HCT116 (cell line): ENCODE measurements at regions not wholly inside any gene's neighbourhood (a gene's known extent, or its start where the extent isn't known, plus 50 kb on each side); places are given as distances from the start of the nearest gene placed in this dataset.

ENCODE experiments used
- ATAC-seq: fragments of 200-7000 bp; cut with Tn5 transposase; 2 replicates; pipeline ENCODE4 v1.9.1; 2020; ENCODE audit warnings: mild to moderate bottlenecking, moderate library complexity
- BruUV-seq: library from RNA; stranded (reverse); fragments of 400-500 nt; replicated peaks from 2 replicates; lab custom pipeline; 2021; lab: Mats Ljungman, UMichigan
- CTCF ChIA-PET: fragments of 300-600 bp; sonication (Branson Sonifier 250); formaldehyde crosslinking; loops from one replicate; lab custom pipeline; 2021; ENCODE audit warnings: antibody characterized with exemption; lab: Charles Lee
- POLR2A ChIA-PET: fragments of 300-600, 350-600 bp; sonication (Branson Sonifier 250); formaldehyde crosslinking; loops from one replicate; lab custom pipeline; 2021; ENCODE audit warnings: antibody characterized with exemption; lab: Charles Lee
- RAD21 ChIA-PET, 2 experiments: fragments of 300-600 bp; sonication (Branson Sonifier 250); formaldehyde crosslinking; loops; one replicate each; lab custom pipeline; 2023; ENCODE audit warnings: low total read pairs in 2 of 2; ENCODE audit not compliant: uncharacterized antibody in 2 of 2, unreplicated experiment in 2 of 2, low non-redundant PET in 1 of 2; lab: Charles Lee
- DNase-seq: peaks from one replicate; pipeline ENCODE4 v3.0.0-alpha.2; 2010; ENCODE audit warnings: low read depth, low spot score
- H2AFZ ChIP-seq: fragments of 200-600 bp; shearing (Covaris generic), sonication (generic); 2 replicates; pipeline ENCODE4 v1.6.1; 2017; ENCODE audit warnings: low read depth, mixed run types, mixed read lengths, antibody characterized with exemption, low read length; ENCODE audit not compliant: poor library complexity, severe bottlenecking
- H3K27ac ChIP-seq: 2 replicates; pipeline ENCODE4 v1.5.1; 2012; ENCODE audit warnings: low read depth, low read length
- H3K27me3 ChIP-seq: fragments of 200-600 bp; sonication (generic); 2 replicates; pipeline ENCODE4 v1.6.1; 2016; ENCODE audit warnings: mixed run types, low read length, mixed read lengths; ENCODE audit not compliant: insufficient read depth
- H3K36me3 ChIP-seq, 2 experiments: fragments of 200-500 bp in 1 of 2; fragments of 200-600 bp in 1 of 2; sonication (Bioruptor generic) in 1 of 2; sonication (generic) in 1 of 2; 2 replicates each; pipeline versions ENCODE4 v1.5.1 to v1.6.1; 2014 to 2016; ENCODE audit warnings: low read length in 2 of 2, inconsistent platforms in 1 of 2, mixed read lengths in 1 of 2, mixed run types in 1 of 2; ENCODE audit not compliant: insufficient read depth in 2 of 2, control insufficient read depth in 1 of 2
- H3K4me1 ChIP-seq, 2 experiments: fragments of 200-600 bp in 1 of 2; sonication (generic) in 1 of 2; 2 replicates each; pipeline versions ENCODE4 v1.5.1 to v1.6.1; 2012 to 2017; ENCODE audit warnings: low read length in 2 of 2, inconsistent platforms in 1 of 2, mild to moderate bottlenecking in 1 of 2, mixed read lengths in 1 of 2, mixed run types in 1 of 2, moderate library complexity in 1 of 2; ENCODE audit not compliant: insufficient read depth in 2 of 2, control insufficient read depth in 1 of 2
- H3K4me2 ChIP-seq: fragments of 200-600 bp; sonication (generic); 2 replicates; pipeline ENCODE4 v1.6.1; 2017; ENCODE audit warnings: mixed run types, low read length, mixed read lengths
- H3K4me3 ChIP-seq, 2 experiments: fragments of 200-600 bp in 1 of 2; sonication (generic) in 1 of 2; replicated peaks in 1 of 2; 2 replicates each; pipeline ENCODE4 v1.5.1; 2011 to 2016; ENCODE audit warnings: low read length in 2 of 2, control low read depth in 1 of 2, low read depth in 1 of 2, mild to moderate bottlenecking in 1 of 2, mixed read lengths in 1 of 2, mixed run types in 1 of 2
- H3K79me2 ChIP-seq: fragments of 200-600 bp; sonication (generic); 2 replicates; pipeline ENCODE4 v1.6.1; 2017; ENCODE audit warnings: mild to moderate bottlenecking, mixed run types, low read length, moderate library complexity, mixed read lengths; ENCODE audit not compliant: insufficient read depth
- H3K9ac ChIP-seq: fragments of 200-600 bp; sonication (generic); 2 replicates; pipeline ENCODE4 v1.6.1; 2016; ENCODE audit warnings: low read length, mixed read lengths
- H3K9me2 ChIP-seq: fragments of 200-600 bp; sonication (generic), shearing (Covaris generic); 2 replicates; pipeline ENCODE4 v1.6.1; 2017; ENCODE audit warnings: mixed run types, mild to moderate bottlenecking, moderate library complexity; ENCODE audit not compliant: insufficient read depth
- H3K9me3 ChIP-seq, 2 experiments: fragments of 200-500 bp in 1 of 2; fragments of 200-600 bp in 1 of 2; sonication (Bioruptor generic) in 1 of 2; sonication (generic) in 1 of 2; 2 replicates each; pipeline ENCODE4 v1.6.1; 2014 to 2017; ENCODE audit warnings: low read length in 2 of 2, mixed read lengths in 2 of 2, inconsistent platforms in 1 of 2, low read depth in 1 of 2, mild to moderate bottlenecking in 1 of 2, mixed run types in 1 of 2, moderate library complexity in 1 of 2; ENCODE audit not compliant: control insufficient read depth in 1 of 2, insufficient read depth in 1 of 2
- H4K20me1 ChIP-seq: fragments of 200-600 bp; sonication (generic), shearing (Covaris generic); 2 replicates; pipeline ENCODE4 v1.6.1; 2017; ENCODE audit warnings: mixed run types, mild to moderate bottlenecking, moderate library complexity; ENCODE audit not compliant: insufficient read depth
- EGR1 ChIP-seq: IDR thresholded peaks from 2 replicates; pipeline ENCODE4 v1.6.1; 2012; ENCODE audit warnings: low read depth
- ELF1 ChIP-seq: IDR thresholded peaks from 2 replicates; pipeline ENCODE4 v1.6.1; 2012; ENCODE audit warnings: low read depth, borderline replicate concordance
- FOSL1 ChIP-seq: IDR thresholded peaks from 2 replicates; pipeline ENCODE4 v1.6.1; 2012; ENCODE audit warnings: low read depth
- POLR2A ChIP-seq: IDR thresholded peaks from 2 replicates; pipeline ENCODE4 v1.7.0; 2011; ENCODE audit warnings: borderline replicate concordance; ENCODE audit not compliant: insufficient read depth, insufficient read length; ENCODE audit errors: extremely low read depth
- RAD21 ChIP-seq: IDR thresholded peaks from 2 replicates; pipeline ENCODE4 v1.6.1; 2012; ENCODE audit warnings: low read depth, mild to moderate bottlenecking
- REST ChIP-seq: IDR thresholded peaks from 2 replicates; pipeline ENCODE4 v1.6.1; 2012; ENCODE audit warnings: low read depth
- SIN3A ChIP-seq: IDR thresholded peaks from 2 replicates; pipeline ENCODE4 v1.6.1; 2012; ENCODE audit warnings: low read depth
- SP1 ChIP-seq: IDR thresholded peaks from 2 replicates; pipeline ENCODE4 v1.6.1; 2012; ENCODE audit warnings: low read depth
- YY1 ChIP-seq: IDR thresholded peaks from 2 replicates; pipeline ENCODE4 v1.6.1; 2011; ENCODE audit warnings: low read length, low read depth, moderate library complexity, mild to moderate bottlenecking; ENCODE audit not compliant: insufficient replicate concordance; ENCODE audit errors: extremely low read depth
- ZNF274 ChIP-seq: fragments of 200-500 bp; sonication (Bioruptor generic); IDR thresholded peaks from 2 replicates; pipeline ENCODE4 v1.6.1; 2014; ENCODE audit warnings: mild to moderate bottlenecking, low read depth, low read length, inconsistent platforms
- intact Hi-C: fragments of 100-400 bp; cut with micrococcal nuclease; formaldehyde crosslinking; loops from 2 replicates; pipeline ENCODE4 v1.10.0; 2022
- TF ChIP-seq, protein P1 (sequence below): IDR thresholded peaks from 2 replicates; pipeline ENCODE4 v1.6.1; 2011; ENCODE audit warnings: mild to moderate bottlenecking, low read length, moderate library complexity; ENCODE audit not compliant: insufficient replicate concordance; ENCODE audit errors: extremely low read depth
- TF ChIP-seq, protein P2 (sequence below): IDR thresholded peaks from 2 replicates; pipeline ENCODE4 v1.6.1; 2012

- Histone ChIP-seq H3K9ac (no peak overlapping the region), H3K9me2 (no peaks in the 10 kb centered on the region; the same call in 1 of the 2 replicates), H3K4me1 (no peaks in the 10 kb centered on the region), H4K20me1 (no peaks in the 10 kb centered on the region), H3K9me3 (no peaks in the 10 kb centered on the region), H3K79me2 (no peaks in the 10 kb centered on the region), H3K4me3 (no peak overlapping the region), H3K27ac (no peak overlapping the region), H2AFZ (no peak overlapping the region), H3K36me3 (no peaks in the 10 kb centered on the region)
- CTCF ChIA-PET = no interaction called here
- BruUV-seq = no TSS peak
- no peak for ATAC-seq
- POLR2A ChIA-PET = no interaction called here
- no peak for DNase-seq
- RAD21 ChIA-PET = no interaction called here
- no peak for TF ChIP-seq RAD21
- TF ChIP-seq POLR2A = no peak
- no peak for TF ChIP-seq SP1
- no peak for TF ChIP-seq EGR1
- no peak for TF ChIP-seq REST
- no peak for TF ChIP-seq FOSL1
- no peak for TF ChIP-seq ZNF274
- TF ChIP-seq, all 23 proteins: peak for 0
- intact Hi-C loops = no loop called here
- Histone ChIP-seq H3K4me2 (no peak overlapping the region), H3K27me3 (no peaks in the 10 kb centered on the region)
These were observed 359.4 kb upstream of the DCN start for GRCh38 chr12:91542067-91542466.

DNA sequence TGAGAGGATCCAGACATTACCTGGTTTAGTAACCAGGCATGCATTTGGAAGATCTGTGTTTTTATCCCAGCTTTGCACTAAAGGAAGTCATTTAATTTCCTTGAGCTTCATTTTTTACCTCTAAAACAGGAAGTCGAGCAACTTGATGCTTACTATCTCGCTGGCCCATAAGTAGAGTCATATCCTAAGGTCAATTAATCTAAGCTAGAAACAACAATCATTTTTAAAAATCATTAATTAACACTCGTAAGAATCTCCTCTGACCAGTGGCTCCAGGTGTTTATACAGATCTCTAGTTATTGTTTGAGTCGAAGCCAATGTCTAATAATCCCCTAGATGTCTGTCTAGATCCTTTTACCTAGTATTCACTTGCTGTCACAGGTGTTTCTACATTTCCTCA lies 355.8 kb upstream of the DCN start:
- Histone ChIP-seq H3K4me2 (no peak overlapping the region), H2AFZ (no peak overlapping the region), H3K27me3 (no peaks in the 10 kb centered on the region), H3K4me1 (no peaks in the 10 kb centered on the region), H4K20me1 (no peaks in the 10 kb centered on the region), H3K9me2 (no peaks in the 10 kb centered on the region; the same call in 1 of the 2 replicates), H3K27ac (no peak overlapping the region), H3K9me3 (no peaks in the 10 kb centered on the region), H3K79me2 (no peaks in the 10 kb centered on the region), H3K36me3 (no peaks in the 10 kb centered on the region), H3K4me3 (no peak overlapping the region), H3K9ac (no peak overlapping the region)
- ChIA-PET POLR2A (no interaction called here), RAD21 (no interaction called here), CTCF (no interaction called here)
- no peak for DNase-seq
- TF ChIP-seq SIN3A (no peak), YY1 (no peak), ELF1 (no peak), POLR2A (no peak), EGR1 (no peak), FOSL1 (no peak), RAD21 (no peak), SP1 (no peak)
- TF ChIP-seq, protein P1, sequence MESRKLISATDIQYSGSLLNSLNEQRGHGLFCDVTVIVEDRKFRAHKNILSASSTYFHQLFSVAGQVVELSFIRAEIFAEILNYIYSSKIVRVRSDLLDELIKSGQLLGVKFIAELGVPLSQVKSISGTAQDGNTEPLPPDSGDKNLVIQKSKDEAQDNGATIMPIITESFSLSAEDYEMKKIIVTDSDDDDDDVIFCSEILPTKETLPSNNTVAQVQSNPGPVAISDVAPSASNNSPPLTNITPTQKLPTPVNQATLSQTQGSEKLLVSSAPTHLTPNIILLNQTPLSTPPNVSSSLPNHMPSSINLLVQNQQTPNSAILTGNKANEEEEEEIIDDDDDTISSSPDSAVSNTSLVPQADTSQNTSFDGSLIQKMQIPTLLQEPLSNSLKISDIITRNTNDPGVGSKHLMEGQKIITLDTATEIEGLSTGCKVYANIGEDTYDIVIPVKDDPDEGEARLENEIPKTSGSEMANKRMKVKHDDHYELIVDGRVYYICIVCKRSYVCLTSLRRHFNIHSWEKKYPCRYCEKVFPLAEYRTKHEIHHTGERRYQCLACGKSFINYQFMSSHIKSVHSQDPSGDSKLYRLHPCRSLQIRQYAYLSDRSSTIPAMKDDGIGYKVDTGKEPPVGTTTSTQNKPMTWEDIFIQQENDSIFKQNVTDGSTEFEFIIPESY = no peak
- TF ChIP-seq, protein P2, sequence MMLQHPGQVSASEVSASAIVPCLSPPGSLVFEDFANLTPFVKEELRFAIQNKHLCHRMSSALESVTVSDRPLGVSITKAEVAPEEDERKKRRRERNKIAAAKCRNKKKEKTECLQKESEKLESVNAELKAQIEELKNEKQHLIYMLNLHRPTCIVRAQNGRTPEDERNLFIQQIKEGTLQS = no peak
- intact Hi-C loops = no loop called here
- BruUV-seq = no TSS peak
- ATAC-seq = no peak
